HEK293T (cell line): ENCODE measurements at regions not wholly inside any gene's neighbourhood (a gene's known extent, or its start where the extent isn't known, plus 50 kb on each side); places are given as distances from the start of the nearest gene placed in this dataset.
A peak's percentile ranks its signal among the peaks of the same experiment; 100 is the strongest.

Source experiments
- CTCF ChIA-PET: fragments of 350-600 bp; formaldehyde crosslinking; extraction: SDS; loops from one replicate; lab custom pipeline; 2021; ENCODE audit warnings: antibody characterized with exemption, inconsistent platforms; lab: Yijun Ruan, JAX
- POLR2A ChIA-PET: fragments of 350-600 bp; formaldehyde crosslinking; extraction: SDS; loops from one replicate; lab custom pipeline; 2020; ENCODE audit warnings: antibody characterized with exemption, inconsistent platforms; lab: Yijun Ruan, JAX
- DNase-seq: peaks from one replicate; pipeline ENCODE4 v3.0.0; 2012; ENCODE audit warnings: mixed read lengths; ENCODE audit errors: extremely low spot score
- ARNT ChIP-seq: fragments of 450-650 bp; IDR thresholded peaks from 2 replicates; pipeline ENCODE4 v1.6.1; 2017; ENCODE audit warnings: mild to moderate bottlenecking
- BHLHE40 ChIP-seq: fragments of 450-650 bp; IDR thresholded peaks from 2 replicates; pipeline ENCODE4 v1.6.1; 2016; ENCODE audit warnings: mild to moderate bottlenecking, moderate library complexity, borderline replicate concordance
- CTBP1 ChIP-seq: fragments of 450-650 bp; IDR thresholded peaks from 2 replicates; pipeline ENCODE4 v1.6.1; 2016; ENCODE audit warnings: borderline replicate concordance
- ELF4 ChIP-seq: fragments of 450-650 bp; IDR thresholded peaks from 2 replicates; pipeline ENCODE4 v1.6.1; 2017; ENCODE audit warnings: antibody characterized with exemption
- FOXA1 ChIP-seq: fragments of 450-650 bp; IDR thresholded peaks from 2 replicates; pipeline ENCODE4 v1.6.1; 2016; ENCODE audit warnings: mild to moderate bottlenecking
- FOXK2 ChIP-seq: fragments of 450-650 bp; IDR thresholded peaks from 2 replicates; pipeline ENCODE4 v1.6.1; 2016; ENCODE audit warnings: mild to moderate bottlenecking
- FOXM1 ChIP-seq: fragments of 450-650 bp; IDR thresholded peaks from 2 replicates; pipeline ENCODE4 v1.6.1; 2017; ENCODE audit warnings: mild to moderate bottlenecking, borderline replicate concordance
- HDGF ChIP-seq: fragments of 450-650 bp; IDR thresholded peaks from 2 replicates; pipeline ENCODE4 v1.6.1; 2017; ENCODE audit warnings: antibody characterized with exemption, borderline replicate concordance
- L3MBTL2 ChIP-seq: fragments of 450-650 bp; conservative IDR thresholded peaks from 2 replicates; pipeline ENCODE4 v1.6.1; 2016; ENCODE audit warnings: mild to moderate bottlenecking
- LEF1 ChIP-seq: fragments of 450-650 bp; IDR thresholded peaks from 2 replicates; pipeline ENCODE4 v1.6.1; 2017; ENCODE audit warnings: mild to moderate bottlenecking, borderline replicate concordance
- NFRKB ChIP-seq: fragments of 450-650 bp; IDR thresholded peaks from 2 replicates; pipeline ENCODE4 v1.6.1; 2016; ENCODE audit warnings: mild to moderate bottlenecking, moderate library complexity
- PKNOX1 ChIP-seq: fragments of 450-650 bp; IDR thresholded peaks from 2 replicates; pipeline ENCODE4 v1.6.1; 2016
- SP1 ChIP-seq: fragments of 450-650 bp; IDR thresholded peaks from 2 replicates; pipeline ENCODE4 v1.6.1; 2017
- SUZ12 ChIP-seq: fragments of 450-650 bp; IDR thresholded peaks from 2 replicates; pipeline ENCODE4 v1.6.1; 2016; ENCODE audit warnings: mild to moderate bottlenecking
- TARDBP ChIP-seq: fragments of 450-650 bp; IDR thresholded peaks from 2 replicates; pipeline ENCODE4 v1.6.1; 2016
- ZNF384 ChIP-seq: fragments of 450-650 bp; IDR thresholded peaks from 2 replicates; pipeline ENCODE4 v1.6.1; 2016

DNA sequence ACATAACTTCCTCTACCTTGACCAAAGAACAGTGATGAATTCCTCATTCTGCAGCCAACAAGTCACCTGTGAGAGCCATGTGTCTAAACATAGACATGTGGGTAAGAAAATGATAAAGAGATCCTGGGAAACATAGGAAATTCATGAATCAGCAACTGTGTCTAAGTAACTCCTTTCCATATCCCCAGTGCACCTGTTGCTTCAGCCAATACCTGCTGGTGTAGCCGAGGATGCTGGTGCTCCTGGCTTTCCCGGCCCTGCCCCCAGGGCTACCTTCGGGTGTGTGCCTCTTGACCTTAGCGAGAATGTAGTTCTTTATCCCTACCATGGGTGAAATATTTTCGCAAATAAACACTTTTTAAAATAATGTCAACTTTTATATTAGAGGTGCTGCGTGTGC lies 114.1 kb downstream of the OR13A1 start:
- POLR2A ChIA-PET = no interaction called here
- no peak for DNase-seq
- TF ChIP-seq FOXA1 (no peak), PKNOX1 (no peak), ZNF384 (no peak), ELF4 (no peak), L3MBTL2 (no peak), LEF1 (no peak), CTBP1 (no peak), SUZ12 (no peak), FOXK2 (no peak)
- CTCF ChIA-PET = no interaction called here

GRCh38 chr10:45202242-45202641 lies 113.2 kb downstream of the OR13A1 start:
- TF ChIP-seq TARDBP = no peak
- no peak for TF ChIP-seq ZNF384
- DNase-seq = no peak
- POLR2A ChIA-PET = no interaction called here
- CTCF ChIA-PET = no interaction called here

- no peak for DNase-seq
- ChIA-PET CTCF (no interaction called here), POLR2A (no interaction called here)
- no peak for TF ChIP-seq FOXK2
- TF ChIP-seq FOXM1 = no peak
- no peak for TF ChIP-seq HDGF
Measured at GRCh38 chr10:45204954-45205775, 110.2 kb downstream of the OR13A1 start.

- POLR2A ChIA-PET = no interaction called here
- CTCF ChIA-PET = no interaction called here
- no peak for DNase-seq
- TF ChIP-seq BHLHE40 (no peak), ARNT (no peak), L3MBTL2 (no peak), SUZ12 (no peak), LEF1 (no peak), HDGF (no peak)
Measured at GRCh38 chr10:45209888-45210287, 105.5 kb downstream of the OR13A1 start.

DNA sequence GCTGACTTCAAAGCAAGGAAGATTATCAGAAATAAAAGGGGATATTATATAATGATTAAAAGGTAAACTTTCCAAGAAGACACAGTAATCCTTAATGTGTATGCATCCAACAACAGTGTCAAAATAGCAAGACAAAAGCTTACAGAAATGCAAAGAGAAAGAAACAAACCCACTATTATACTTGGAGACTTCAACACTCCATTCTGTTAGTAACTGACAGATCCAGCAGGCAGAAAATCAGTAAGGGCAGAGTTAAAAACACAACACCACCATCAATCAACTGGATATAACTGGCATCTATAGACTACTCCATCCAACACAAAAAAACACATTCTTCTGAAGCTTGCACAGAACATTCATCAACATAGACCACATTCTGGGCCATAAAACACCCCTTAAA lies 103.8 kb downstream of the OR13A1 start:
- POLR2A ChIA-PET = no interaction called here

DNA sequence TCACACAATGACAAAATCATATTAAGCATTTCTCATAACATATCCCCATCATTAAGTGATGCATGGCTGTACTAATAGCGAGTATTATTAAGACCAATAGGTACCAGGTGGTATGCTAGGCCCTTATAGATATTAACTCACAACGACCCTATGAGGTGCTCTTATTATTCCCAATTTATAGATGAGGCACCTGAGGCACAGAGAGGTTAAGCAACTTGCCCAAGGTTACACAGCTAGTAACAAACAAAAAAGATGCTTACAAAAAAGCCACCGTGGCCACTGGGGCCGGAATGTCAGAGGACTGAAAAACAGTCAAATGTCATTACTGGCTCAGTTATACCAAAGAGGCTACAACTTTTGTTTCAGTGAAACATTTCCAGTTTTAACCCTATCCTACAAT lies 96.0 kb downstream of the OR13A1 start:
- DNase-seq = no peak
- ChIA-PET POLR2A (no interaction called here), CTCF (no interaction called here)
- TF ChIP-seq ZNF384 (no peak), BHLHE40 (no peak), ELF4 (no peak), FOXA1 (no peak), SP1 (no peak), LEF1 (no peak), FOXK2 (no peak), FOXM1 (no peak), CTBP1 (no peak), NFRKB (no peak), TARDBP (no peak), SUZ12 (no peak), HDGF (no peak), PKNOX1 (no peak), L3MBTL2 (no peak), ARNT (no peak)

More for the DNA sequence above, 103.8 kb downstream of the OR13A1 start:
- TF ChIP-seq ARNT = no peak
- TF ChIP-seq SUZ12 = no peak
- TF ChIP-seq TARDBP = no peak
- no peak for TF ChIP-seq FOXM1
- no peak for TF ChIP-seq BHLHE40
- no peak for TF ChIP-seq FOXA1
- TF ChIP-seq L3MBTL2 = no peak
- TF ChIP-seq ELF4 = no peak
- TF ChIP-seq NFRKB = no peak
- TF ChIP-seq PKNOX1 = no peak
- TF ChIP-seq LEF1 = no peak
- TF ChIP-seq SP1 = no peak
- TF ChIP-seq FOXK2 = no peak
- no peak for TF ChIP-seq CTBP1
- TF ChIP-seq ZNF384 = no peak
- TF ChIP-seq HDGF = no peak
- DNase-seq = no peak
- CTCF ChIA-PET = no interaction called here

GRCh38 chr10:45220931-45221330 lies 94.5 kb downstream of the OR13A1 start:
- CTCF ChIA-PET = interaction anchor here (0.7 kb wide), 1 partner anchor 24 kb away, joined by 3 read pairs; no protein-coding TSS in a partner anchor
- TF ChIP-seq SUZ12 (no peak), ZNF384 (0 out of 2 replicates have a peak, but pooled peaks have one; percentile 19)
- POLR2A ChIA-PET = no interaction called here
- no peak for DNase-seq
